Hematopoietic multipotent progenitor cell (in vitro differentiated cells): ENCODE measurements at regions not wholly inside any gene's neighbourhood (a gene's known extent, or its start where the extent isn't known, plus 50 kb on each side); places are given as distances from the start of the nearest gene placed in this dataset.
"Not testable (repeated sequence)": the region's sequence is repeated elsewhere in the genome, so short reads cannot be mapped to it uniquely, and the experiment has no call there.

Experiments used
- DNase-seq, 3 donors: peaks; one replicate each; pipeline ENCODE4 v3.0.0-alpha.2; 2011 to 2015; ENCODE audit warnings: low read depth in 2 of 3, low spot score in 2 of 3

GRCh38 chr3:89747541-89748278, 640.3 kb downstream of the EPHA3 start:
- DNase-seq, result not testable (repeated sequence)

- DNase-seq, result no peak
These were observed 655.0 kb downstream of the EPHA3 start for GRCh38 chr3:89762405-89762804.

- no peak for DNase-seq
These were observed 676.0 kb downstream of the EPHA3 start for GRCh38 chr3:89783341-89783927.

GRCh38 chr3:89787485-89787884, 680.1 kb downstream of the EPHA3 start:
- no peak for DNase-seq

GRCh38 chr3:89787979-89788378, 680.6 kb downstream of the EPHA3 start:
- DNase-seq, result no peak

- DNase-seq, result no peak
These were observed 688.1 kb downstream of the EPHA3 start for GRCh38 chr3:89795506-89795905.

- DNase-seq, result no peak
These were observed 695.5 kb downstream of the EPHA3 start for GRCh38 chr3:89802881-89803280.

- no peak for DNase-seq
These were observed 696.3 kb downstream of the EPHA3 start for GRCh38 chr3:89803711-89804110.

- no peak for DNase-seq
These were observed 698.7 kb downstream of the EPHA3 start for GRCh38 chr3:89806166-89806565.

GRCh38 chr3:89808680-89809197, 701.3 kb downstream of the EPHA3 start:
- no peak for DNase-seq

- no peak for DNase-seq
These were observed 706.1 kb downstream of the EPHA3 start for GRCh38 chr3:89813500-89813899.

GRCh38 chr3:89841041-89841440, 733.6 kb downstream of the EPHA3 start:
- no peak for DNase-seq

GRCh38 chr3:89845053-89845452, 737.6 kb downstream of the EPHA3 start:
- DNase-seq, result no peak

GRCh38 chr3:89847955-89848354, 740.5 kb downstream of the EPHA3 start:
- DNase-seq, result no peak

- peak in 2 of 3 donors; percentile 1 to 11 for DNase-seq
These were observed 744.7 kb downstream of the EPHA3 start for GRCh38 chr3:89851974-89852621.

- no peak for DNase-seq
These were observed 752.3 kb downstream of the EPHA3 start for GRCh38 chr3:89859757-89860156.

- DNase-seq, result no peak
These were observed 759.9 kb downstream of the EPHA3 start for GRCh38 chr3:89867286-89867685.

GRCh38 chr3:89876116-89876515, 768.7 kb downstream of the EPHA3 start:
- no peak for DNase-seq

- no peak for DNase-seq
These were observed 769.8 kb downstream of the EPHA3 start for GRCh38 chr3:89877230-89877629.

- no peak for DNase-seq
These were observed 782.0 kb downstream of the EPHA3 start for GRCh38 chr3:89889386-89889785.

GRCh38 chr3:89908711-89909213, 801.3 kb downstream of the EPHA3 start:
- DNase-seq, result no peak

GRCh38 chr3:89912031-89912430, 804.6 kb downstream of the EPHA3 start:
- DNase-seq, result no peak
